ENCODE measurements at regions not wholly inside any gene's neighbourhood (a gene's known extent, or its start where the extent isn't known, plus 50 kb on each side); places are given as distances from the start of the nearest gene placed in this dataset.
A peak's percentile ranks its signal among the peaks of the same experiment; 100 is the strongest.

GRCh38 chr16:86874141-86874540, 295.8 kb downstream of the FOXL1 start:
- no peaks in the 10 kb centered on the region for H3K79me2 ChIP-seq (ENCODE audit: insufficient read depth, low read length)
- H3K9me3 ChIP-seq (ENCODE audit: insufficient read depth, low read depth, low read length), result peaks cover 14% of the 10 kb centered on the region
- H3K4me2 ChIP-seq (ENCODE audit: low read length), result no peak overlapping the region
- H3K9me3 Mint-ChIP-seq (ENCODE audit: unreplicated experiment), result peaks cover 18% of the 10 kb centered on the region
- H4K20me1 ChIP-seq (ENCODE audit: insufficient read depth, low read length), result no peaks in the 10 kb centered on the region
- no peak overlapping the region for H3K9ac ChIP-seq (ENCODE audit: low read length)
- FAIRE-seq (no peak), DNase-seq (ENCODE audit: low read depth) (no peak)
- H3K36me3 Mint-ChIP-seq (ENCODE audit: low read depth, unreplicated experiment), result peaks cover 5% of the 10 kb centered on the region
- no peak overlapping the region for H3K27ac ChIP-seq (ENCODE audit: low read depth, low read length)
- H3K36me3 ChIP-seq (ENCODE audit: insufficient read depth, low read length), result no peaks in the 10 kb centered on the region
- no peak overlapping the region for H3K4me3 Mint-ChIP-seq (ENCODE audit: unreplicated experiment)
- TF ChIP-seq EZH2 (IDR thresholded peaks at IDR 0.05; ENCODE audit: insufficient read depth, low read length) (no peak), CTCF (IDR thresholded peaks at IDR 0.05; ENCODE audit: insufficient read depth, low read depth, low read length) (peak; percentile 39)
- H3K27me3 ChIP-seq (ENCODE audit: insufficient read depth, low read length), result peaks cover 3% of the 10 kb centered on the region
- H2AFZ ChIP-seq (ENCODE audit: low read depth, low read length), result no peak overlapping the region
- no peaks in the 10 kb centered on the region for H3K4me1 ChIP-seq (ENCODE audit: insufficient read depth, low read length)
- peaks cover 42% of the 10 kb centered on the region for H3K27me3 Mint-ChIP-seq (ENCODE audit: low read depth, unreplicated experiment)
- no peaks in the 10 kb centered on the region for H3K4me1 Mint-ChIP-seq (ENCODE audit: low read depth, unreplicated experiment)
- no peak overlapping the region for H3K27ac Mint-ChIP-seq (ENCODE audit: unreplicated experiment)
- H3K4me3 ChIP-seq (ENCODE audit: insufficient read depth, low read depth, low read length), result no peak overlapping the region

- H3K4me3 Mint-ChIP-seq (ENCODE audit: unreplicated experiment), result no peak overlapping the region
- Histone ChIP-seq H3K4me2 (ENCODE audit: low read length) (no peak overlapping the region), H3K27me3 (ENCODE audit: insufficient read depth, low read length) (peaks cover 3% of the 10 kb centered on the region), H3K9ac (ENCODE audit: low read length) (no peak overlapping the region), H3K4me3 (ENCODE audit: insufficient read depth, low read depth, low read length) (no peak overlapping the region), H2AFZ (ENCODE audit: low read depth, low read length) (no peak overlapping the region), H3K79me2 (ENCODE audit: insufficient read depth, low read length) (no peaks in the 10 kb centered on the region), H3K9me3 (ENCODE audit: insufficient read depth, low read depth, low read length) (peaks cover 8% of the 10 kb centered on the region), H4K20me1 (ENCODE audit: insufficient read depth, low read length) (no peaks in the 10 kb centered on the region), H3K36me3 (ENCODE audit: insufficient read depth, low read length) (no peaks in the 10 kb centered on the region), H3K27ac (ENCODE audit: low read depth, low read length) (no peak overlapping the region), H3K4me1 (ENCODE audit: insufficient read depth, low read length) (no peaks in the 10 kb centered on the region)
- H3K36me3 Mint-ChIP-seq (ENCODE audit: low read depth, unreplicated experiment), result peaks cover 3% of the 10 kb centered on the region
- peaks cover 18% of the 10 kb centered on the region for H3K9me3 Mint-ChIP-seq (ENCODE audit: unreplicated experiment)
- H3K4me1 Mint-ChIP-seq (ENCODE audit: low read depth, unreplicated experiment), result no peaks in the 10 kb centered on the region
- H3K27me3 Mint-ChIP-seq (ENCODE audit: low read depth, unreplicated experiment), result peaks cover 42% of the 10 kb centered on the region
- DNase-seq (ENCODE audit: low read depth) (no peak), FAIRE-seq (no peak)
- H3K27ac Mint-ChIP-seq (ENCODE audit: unreplicated experiment), result no peak overlapping the region
- TF ChIP-seq CTCF (IDR thresholded peaks at IDR 0.05; ENCODE audit: insufficient read depth, low read depth, low read length) (no peak), EZH2 (IDR thresholded peaks at IDR 0.05; ENCODE audit: insufficient read depth, low read length) (no peak)
Observed at GRCh38 chr16:86876499-86876898, 298.1 kb downstream of the FOXL1 start.

- H3K79me2 ChIP-seq (ENCODE audit: insufficient read depth, low read length), result no peaks in the 10 kb centered on the region
- Mint-ChIP-seq H3K4me3 (ENCODE audit: unreplicated experiment) (no peak overlapping the region), H3K36me3 (ENCODE audit: low read depth, unreplicated experiment) (peaks cover 3% of the 10 kb centered on the region)
Observed at GRCh38 chr16:86877108-86877507, 298.8 kb downstream of the FOXL1 start.

More at GRCh38 chr16:86877108-86877507, 298.8 kb downstream of the FOXL1 start:
- H3K27me3 ChIP-seq (ENCODE audit: insufficient read depth, low read length), result peaks cover 3% of the 10 kb centered on the region
- H3K4me2 ChIP-seq (ENCODE audit: low read length), result no peak overlapping the region
- H3K9ac ChIP-seq (ENCODE audit: low read length), result no peak overlapping the region
- Mint-ChIP-seq H3K27ac (ENCODE audit: unreplicated experiment) (no peak overlapping the region), H3K9me3 (ENCODE audit: unreplicated experiment) (peaks cover 15% of the 10 kb centered on the region), H3K4me1 (ENCODE audit: low read depth, unreplicated experiment) (no peaks in the 10 kb centered on the region), H3K27me3 (ENCODE audit: low read depth, unreplicated experiment) (peaks cover 48% of the 10 kb centered on the region)
- H2AFZ ChIP-seq (ENCODE audit: low read depth, low read length), result no peak overlapping the region
- no peak overlapping the region for H3K27ac ChIP-seq (ENCODE audit: low read depth, low read length)
- H3K4me3 ChIP-seq (ENCODE audit: insufficient read depth, low read depth, low read length), result no peak overlapping the region
- DNase-seq (ENCODE audit: low read depth), result no peak
- no peak for FAIRE-seq
- no peaks in the 10 kb centered on the region for H3K36me3 ChIP-seq (ENCODE audit: insufficient read depth, low read length)
- H3K9me3 ChIP-seq (ENCODE audit: insufficient read depth, low read depth, low read length), result peaks cover 8% of the 10 kb centered on the region
- H3K4me1 ChIP-seq (ENCODE audit: insufficient read depth, low read length), result no peaks in the 10 kb centered on the region
- no peaks in the 10 kb centered on the region for H4K20me1 ChIP-seq (ENCODE audit: insufficient read depth, low read length)
- no peak for TF ChIP-seq EZH2 (IDR thresholded peaks at IDR 0.05; ENCODE audit: insufficient read depth, low read length)
- TF ChIP-seq CTCF (IDR thresholded peaks at IDR 0.05; ENCODE audit: insufficient read depth, low read depth, low read length), result no peak

Measured in astrocyte (in vitro differentiated cells and primary cell).